ENCODE measurements at regions not wholly inside any gene's neighbourhood (a gene's known extent, or its start where the extent isn't known, plus 50 kb on each side); places are given as distances from the start of the nearest gene placed in this dataset.

DNA sequence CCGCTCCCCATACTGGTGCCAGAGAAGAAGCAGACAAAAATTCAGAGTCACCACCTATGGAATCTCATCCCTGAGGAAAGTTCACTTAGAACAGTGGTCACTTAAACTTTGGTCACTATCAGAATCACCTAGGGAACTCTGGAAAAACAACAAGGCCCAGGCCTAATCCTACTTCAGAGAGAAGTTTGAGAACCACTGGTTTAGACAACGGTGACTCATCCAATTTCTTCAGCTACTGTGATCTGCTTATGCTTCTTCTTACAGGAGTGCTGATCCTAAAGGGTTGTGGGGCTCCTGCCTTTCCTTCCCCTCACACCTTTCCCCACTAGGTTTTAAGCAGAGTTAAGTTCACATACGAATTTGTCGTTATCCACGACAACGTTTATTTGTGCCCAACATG lies 194.7 kb upstream of the KLF4 start:
- Histone ChIP-seq H3K4me2 (ENCODE audit: insufficient read depth, low read length) (no peak overlapping the region), H2AFZ (ENCODE audit: low read depth, low read length) (no peak overlapping the region), H3K9ac (replicated peaks; ENCODE audit: extremely low read depth, insufficient read depth, low read length) (no peak overlapping the region), H4K20me1 (replicated peaks; ENCODE audit: control insufficient read depth, extremely low read depth, insufficient read depth, low read length) (no peaks in the 10 kb centered on the region), H3K9me3 (replicated peaks; ENCODE audit: control insufficient read depth, insufficient read depth, low read length) (no peaks in the 10 kb centered on the region), H3K36me3 (ENCODE audit: control insufficient read depth in 2 of 2, extremely low read depth in 1 of 2, insufficient read depth in 2 of 2, low read length in 2 of 2) (no peaks in the 10 kb centered on the region), H3K4me1 (ENCODE audit: control insufficient read depth, extremely low read depth, insufficient read depth, low read length) (no peaks in the 10 kb centered on the region), H3K27me3 (ENCODE audit: control insufficient read depth in 2 of 2, insufficient read depth in 2 of 2, low read length in 2 of 2) (no peaks in the 10 kb centered on the region), H3K27ac (ENCODE audit: insufficient read depth, low read depth, low read length) (no peak overlapping the region), H3K9me1 (replicated peaks; ENCODE audit: control insufficient read depth, extremely low read depth, insufficient read depth, low read length) (no peaks in the 10 kb centered on the region), H3K79me2 (ENCODE audit: control insufficient read depth, insufficient read depth, low read length) (no peaks in the 10 kb centered on the region), H3K4me3 (replicated peaks in 1 of 3; ENCODE audit: insufficient read depth in 1 of 3, low read depth in 1 of 3, low read length in 3 of 3) (no peak overlapping the region)
- intact Hi-C loops (cut with micrococcal nuclease): no loop called here
- FAIRE-seq: no peak
- ChIA-PET POLR2A (no interaction called here), CTCF (no interaction called here)
- dilution Hi-C loops (cut with MboI; ENCODE audit: extremely low pct_ligation_motif_present, low sequenced_read_pairs): no loop called here
- TF ChIP-seq MAX (IDR thresholded peaks at IDR 0.05; ENCODE audit: insufficient read depth, insufficient read length): no peak
- no peak for TF ChIP-seq GATA2 (IDR thresholded peaks at IDR 0.05; ENCODE audit: insufficient read depth, insufficient read length, low read depth, low read length)
- TF ChIP-seq POLR2A (IDR thresholded peaks at IDR 0.05; ENCODE audit: low read depth, low read length): no peak
- TF ChIP-seq EZH2 (IDR thresholded peaks at IDR 0.05; ENCODE audit: borderline replicate concordance, low read depth, low read length, severe bottlenecking): no peak
- TF ChIP-seq CTCF (IDR thresholded peaks at IDR 0.05; ENCODE audit: extremely low read depth in 1 of 2, insufficient read depth in 1 of 2, low read depth in 1 of 2, low read length in 2 of 2): no peak
- TF ChIP-seq FOS (IDR thresholded peaks at IDR 0.05; ENCODE audit: borderline replicate concordance, insufficient read depth, low read length): no peak
- TF ChIP-seq POLR2AphosphoS5 (IDR thresholded peaks at IDR 0.05; ENCODE audit: insufficient read depth, low read depth, low read length): no peak
- BruUV-seq (replicated peaks): no TSS peak
- DNase-seq (ENCODE audit: low read depth, low spot score): no peak

Data from endothelial cell of umbilical vein (primary cell).